Spleen (tissue), 11 donors: ENCODE measurements at regions not wholly inside any gene's neighbourhood (a gene's known extent, or its start where the extent isn't known, plus 50 kb on each side); places are given as distances from the start of the nearest gene placed in this dataset.

ENCODE experiments used
- DNase-seq: peaks from one replicate; pipeline ENCODE4 v3.0.0-alpha.2; 2020
- H3K27ac ChIP-seq, 8 donors: fragments of 200-600 bp; sonication (generic) in 7 of 8; 1 replicate in 4 of 8; 2 replicates in 4 of 8; pipeline versions ENCODE4 v1.5.0 to v1.8.0; 2016 to 2021; ENCODE audit warnings: inconsistent platforms in 4 of 8, mild to moderate bottlenecking in 4 of 8, moderate library complexity in 1 of 8
- H3K27me3 ChIP-seq, 7 donors: fragments of 200-600 bp; sonication (generic) in 6 of 7; replicated peaks in 1 of 7; 1 replicate in 4 of 7; 2 replicates in 3 of 7; pipeline versions ENCODE4 v1.5.0 to v1.8.0; 2016 to 2021; ENCODE audit warnings: inconsistent platforms in 3 of 7, mild to moderate bottlenecking in 1 of 7
- H3K36me3 ChIP-seq, 6 donors: fragments of 200-600 bp; sonication (generic) in 5 of 6; 1 replicate in 4 of 6; 2 replicates in 2 of 6; pipeline versions ENCODE4 v1.5.0 to v1.8.0; 2016 to 2021; ENCODE audit warnings: inconsistent platforms in 2 of 6
- H3K4me1 ChIP-seq, 6 donors: fragments of 200-600 bp; sonication (generic) in 5 of 6; 1 replicate in 3 of 6; 2 replicates in 3 of 6; pipeline versions ENCODE4 v1.5.0 to v1.8.0; 2016 to 2021; ENCODE audit warnings: inconsistent platforms in 3 of 6
- H3K4me3 ChIP-seq, 8 donors: fragments of 200-600 bp; sonication (generic) in 7 of 8; 1 replicate in 4 of 8; 2 replicates in 4 of 8; pipeline versions ENCODE4 v1.5.0 to v1.8.0; 2016 to 2021; ENCODE audit warnings: inconsistent platforms in 4 of 8, mild to moderate bottlenecking in 4 of 8, moderate library complexity in 2 of 8
- H3K9me3 ChIP-seq, 8 donors: fragments of 200-600 bp; sonication (generic) in 7 of 8; 1 replicate in 4 of 8; 2 replicates in 4 of 8; pipeline versions ENCODE4 v1.5.0 to v1.8.0; 2016 to 2021; ENCODE audit warnings: inconsistent platforms in 4 of 8
- POLR2A ChIP-seq, 3 donors: fragments of 450-650 bp; IDR thresholded peaks; one replicate each; pipeline ENCODE4 v1.5.1; 2017; ENCODE audit warnings: antibody characterized with exemption in 3 of 3, mild to moderate bottlenecking in 1 of 3
- POLR2AphosphoS5 ChIP-seq, 3 donors: sonication (generic); formaldehyde crosslinking; IDR thresholded peaks; one replicate each; pipeline ENCODE4 v1.5.1; 2017; ENCODE audit warnings: antibody characterized with exemption in 3 of 3
- WGBS, 5 donors: extraction: QIAGEN DNeasy Blood & Tissue Kit in 3 of 5; methylation state at CpG; one replicate each; pipeline versions ENCODE4 v1.1.5 to v1.1.7; 2013 to 2018; 5-methylcytosine and 5-hydroxymethylcytosine counted together
- intact Hi-C: fragments of 100-400 bp; cut with DNase I; formaldehyde crosslinking; loops from one replicate; pipeline ENCODE4 v1.15.0; 2023; ENCODE audit warnings: low total_unique reads
- TF ChIP-seq, protein P1 (sequence below), 11 experiments: fragments of 200-600 bp in 7 of 11; fragments of 450-650 bp in 4 of 11; sonication (generic) in 4 of 11; IDR thresholded peaks in 8 of 11; conservative IDR thresholded peaks in 3 of 11; 1 replicate in 7 of 11; 2 replicates in 4 of 11; pipeline versions ENCODE4 v1.4.0 to v1.8.0; 2016 to 2021; ENCODE audit warnings: antibody characterized with exemption in 11 of 11, inconsistent platforms in 4 of 11, mild to moderate bottlenecking in 1 of 11
- donor health status: healthy with polysubstance abuse.
- donor health status: DM: no; HTN: no; CAD: no; lungs with moderate emphysema.
- donor health status: DM: no; HTN: no; CAD: no.
- donor health status: Bipolar disorder and iron deficiency.
- donor health status: healthy.
- donor health status: DM: no; HTN: no; CAD: no.
- donor health status: DM: yes; HTN: yes; CAD: no.

GRCh38 chr13:30004204-30004603 is 153.8 kb upstream of the UBL3 start:
- no peak overlapping the region for H3K27ac ChIP-seq
- peaks cover 0 to 13% (median 0%) of the 10 kb centered on the region in 6 donors for H3K4me1 ChIP-seq
- H3K27me3 ChIP-seq = peaks cover 0 to 9% (median 0%) of the 10 kb centered on the region in 7 donors
- H3K9me3 ChIP-seq = no peaks in the 10 kb centered on the region
- TF ChIP-seq, protein P1, sequence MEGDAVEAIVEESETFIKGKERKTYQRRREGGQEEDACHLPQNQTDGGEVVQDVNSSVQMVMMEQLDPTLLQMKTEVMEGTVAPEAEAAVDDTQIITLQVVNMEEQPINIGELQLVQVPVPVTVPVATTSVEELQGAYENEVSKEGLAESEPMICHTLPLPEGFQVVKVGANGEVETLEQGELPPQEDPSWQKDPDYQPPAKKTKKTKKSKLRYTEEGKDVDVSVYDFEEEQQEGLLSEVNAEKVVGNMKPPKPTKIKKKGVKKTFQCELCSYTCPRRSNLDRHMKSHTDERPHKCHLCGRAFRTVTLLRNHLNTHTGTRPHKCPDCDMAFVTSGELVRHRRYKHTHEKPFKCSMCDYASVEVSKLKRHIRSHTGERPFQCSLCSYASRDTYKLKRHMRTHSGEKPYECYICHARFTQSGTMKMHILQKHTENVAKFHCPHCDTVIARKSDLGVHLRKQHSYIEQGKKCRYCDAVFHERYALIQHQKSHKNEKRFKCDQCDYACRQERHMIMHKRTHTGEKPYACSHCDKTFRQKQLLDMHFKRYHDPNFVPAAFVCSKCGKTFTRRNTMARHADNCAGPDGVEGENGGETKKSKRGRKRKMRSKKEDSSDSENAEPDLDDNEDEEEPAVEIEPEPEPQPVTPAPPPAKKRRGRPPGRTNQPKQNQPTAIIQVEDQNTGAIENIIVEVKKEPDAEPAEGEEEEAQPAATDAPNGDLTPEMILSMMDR (IDR thresholded peaks at IDR 0.05 in 8 of 11, conservative IDR thresholded peaks at IDR 0.05 in 3 of 11) = no peak
- TF ChIP-seq POLR2AphosphoS5 (IDR thresholded peaks at IDR 0.05) (no peak), POLR2A (IDR thresholded peaks at IDR 0.05) (no peak)
- H3K4me3 ChIP-seq = no peak overlapping the region
- intact Hi-C loops = no loop called here
- H3K36me3 ChIP-seq = no peaks in the 10 kb centered on the region
- DNase-seq = no peak

DNA sequence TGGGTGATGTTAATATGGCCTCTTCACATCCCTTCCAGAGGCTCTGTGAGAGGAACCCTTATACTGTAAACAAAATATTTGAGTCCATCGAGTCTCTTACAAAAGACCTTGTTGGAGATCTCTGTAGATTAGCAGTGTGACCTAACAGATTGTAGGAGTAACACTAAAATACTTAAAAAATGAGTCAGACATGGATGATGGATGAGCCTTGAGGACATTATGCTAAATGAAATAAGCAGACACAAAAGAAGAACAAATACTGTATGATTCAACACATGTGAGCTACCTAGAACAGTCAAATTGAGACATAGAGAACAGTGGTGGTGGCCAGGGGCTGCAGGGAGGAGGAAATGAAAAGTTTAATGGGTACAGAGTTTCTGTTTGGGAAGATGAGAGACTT is 152.2 kb upstream of the UBL3 start:
- DNase-seq = no peak
- Histone ChIP-seq H3K4me1 (peaks cover 0 to 13% (median 0%) of the 10 kb centered on the region in 6 donors), H3K9me3 (no peaks in the 10 kb centered on the region), H3K36me3 (no peaks in the 10 kb centered on the region), H3K27ac (no peak overlapping the region), H3K4me3 (no peak overlapping the region), H3K27me3 (peaks cover 0 to 3% (median 0%) of the 10 kb centered on the region in 7 donors)
- 30 to 73% (median 57%) methylated on average over 1 of the region's 1 CpG for WGBS, 5 donors
- TF ChIP-seq POLR2A (IDR thresholded peaks at IDR 0.05) (no peak), POLR2AphosphoS5 (IDR thresholded peaks at IDR 0.05) (no peak)
- TF ChIP-seq, protein P1 (IDR thresholded peaks at IDR 0.05 in 8 of 11, conservative IDR thresholded peaks at IDR 0.05 in 3 of 11) = no peak
- intact Hi-C loops = no loop called here

- TF ChIP-seq POLR2A (IDR thresholded peaks at IDR 0.05) (no peak), POLR2AphosphoS5 (IDR thresholded peaks at IDR 0.05) (no peak)
- TF ChIP-seq, protein P1 (IDR thresholded peaks at IDR 0.05 in 8 of 11, conservative IDR thresholded peaks at IDR 0.05 in 3 of 11) = no peak
- Histone ChIP-seq H3K4me3 (no peak overlapping the region), H3K9me3 (no peaks in the 10 kb centered on the region), H3K4me1 (peaks cover 0 to 13% (median 0%) of the 10 kb centered on the region in 6 donors), H3K27me3 (peaks cover 0 to 5% (median 0%) of the 10 kb centered on the region in 7 donors), H3K36me3 (no peaks in the 10 kb centered on the region), H3K27ac (no peak overlapping the region)
- DNase-seq = no peak
- 77 to 87% (median 85%) methylated on average over 11 of the region's 11 CpGs for WGBS, 5 donors
- intact Hi-C loops = no loop called here
Observed at GRCh38 chr13:30000370-30000765, 150.0 kb upstream of the UBL3 start.

- no peak for DNase-seq
- no peak overlapping the region for H3K4me3 ChIP-seq
- H3K36me3 ChIP-seq = no peaks in the 10 kb centered on the region
- intact Hi-C loops = no loop called here
- H3K9me3 ChIP-seq = no peaks in the 10 kb centered on the region
- no peak overlapping the region for H3K27ac ChIP-seq
- TF ChIP-seq, protein P1 (IDR thresholded peaks at IDR 0.05 in 8 of 11, conservative IDR thresholded peaks at IDR 0.05 in 3 of 11) = no peak
- peak in 2 of 3 donors; percentile 42 to 45 for TF ChIP-seq POLR2AphosphoS5 (IDR thresholded peaks at IDR 0.05)
- peaks cover 0 to 5% (median 0%) of the 10 kb centered on the region in 7 donors for H3K27me3 ChIP-seq
- WGBS, 5 donors = 61 to 79% (median 72%) methylated on average over 18 of the region's 18 CpGs
- H3K4me1 ChIP-seq = peaks cover 0 to 13% (median 0%) of the 10 kb centered on the region in 6 donors
Observed at GRCh38 chr13:29999492-30000369, 149.3 kb upstream of the UBL3 start.
